CD4-positive, CD25-positive, alpha-beta regulatory T cell (primary cell): ENCODE measurements at regions not wholly inside any gene's neighbourhood (a gene's known extent, or its start where the extent isn't known, plus 50 kb on each side); places are given as distances from the start of the nearest gene placed in this dataset.
"Not testable (repeated sequence)": the region's sequence is repeated elsewhere in the genome, so short reads cannot be mapped to it uniquely, and the experiment has no call there.

ENCODE experiments used
- ATAC-seq, 2 donors: fragments of 150-1000 bp; cut with Tn5 transposase; one replicate each; pipeline ENCODE4 v1.10.0; 2021; ENCODE audit warnings: low read depth in 2 of 2, moderate number of reproducible peaks in 2 of 2, moderate library complexity in 1 of 2
- DNase-seq, 3 donors: peaks; one replicate each; pipeline versions ENCODE4 v3.0.0 to v3.0.0-alpha.2; 2012 to 2022; ENCODE audit warnings: mixed read lengths in 1 of 3
- H3K27ac ChIP-seq: one replicate; pipeline ENCODE4 v1.7.0; 2013; ENCODE audit warnings: mild to moderate bottlenecking, low read length; ENCODE audit not compliant: insufficient read depth, poor library complexity, severe bottlenecking
- H3K27me3 ChIP-seq: one replicate; pipeline ENCODE4 v1.7.0; 2013; ENCODE audit warnings: low read length; ENCODE audit not compliant: control insufficient read depth, insufficient read depth
- H3K36me3 ChIP-seq: one replicate; pipeline ENCODE4 v1.7.0; 2013; ENCODE audit warnings: mild to moderate bottlenecking, low read length, moderate library complexity; ENCODE audit not compliant: control insufficient read depth, insufficient read depth
- H3K4me1 ChIP-seq: 2 replicates; pipeline ENCODE4 v1.7.0; 2013; ENCODE audit warnings: mild to moderate bottlenecking, low read length; ENCODE audit not compliant: insufficient read depth, control insufficient read depth, poor library complexity, severe bottlenecking
- H3K4me3 ChIP-seq: one replicate; pipeline ENCODE4 v1.7.0; 2013; ENCODE audit warnings: low read depth, mild to moderate bottlenecking, low read length, moderate library complexity
- H3K9me3 ChIP-seq, 2 experiments: 1 replicate in 1 of 2; 2 replicates in 1 of 2; pipeline ENCODE4 v1.7.0; 2013; ENCODE audit warnings: low read length in 2 of 2, mild to moderate bottlenecking in 1 of 2, moderate library complexity in 1 of 2; ENCODE audit not compliant: control insufficient read depth in 2 of 2
- H3K27ac Mint-ChIP-seq, 3 donors: one replicate each; pipeline ENCODE4 v1.8.0; 2020 to 2022; ENCODE audit warnings: mild to moderate bottlenecking in 3 of 3, mixed read lengths in 3 of 3, moderate library complexity in 2 of 3
- H3K27me3 Mint-ChIP-seq: one replicate; pipeline ENCODE4 v1.8.0; 2022; ENCODE audit warnings: mild to moderate bottlenecking, mixed read lengths
- H3K36me3 Mint-ChIP-seq: one replicate; pipeline ENCODE4 v1.8.0; 2020; ENCODE audit warnings: mixed read lengths
- H3K4me1 Mint-ChIP-seq, 4 donors: one replicate each; pipeline ENCODE4 v1.8.0; 2020 to 2022; ENCODE audit warnings: mixed read lengths in 4 of 4, mild to moderate bottlenecking in 1 of 4
- H3K4me3 Mint-ChIP-seq, 4 donors: one replicate each; pipeline ENCODE4 v1.8.0; 2020 to 2022; ENCODE audit warnings: mild to moderate bottlenecking in 4 of 4, mixed read lengths in 4 of 4, moderate library complexity in 3 of 4
- H3K9me3 Mint-ChIP-seq, 7 donors: one replicate each; pipeline ENCODE4 v1.8.0; 2020 to 2022; ENCODE audit warnings: mixed read lengths in 7 of 7, mild to moderate bottlenecking in 3 of 7, moderate library complexity in 2 of 7

DNA sequence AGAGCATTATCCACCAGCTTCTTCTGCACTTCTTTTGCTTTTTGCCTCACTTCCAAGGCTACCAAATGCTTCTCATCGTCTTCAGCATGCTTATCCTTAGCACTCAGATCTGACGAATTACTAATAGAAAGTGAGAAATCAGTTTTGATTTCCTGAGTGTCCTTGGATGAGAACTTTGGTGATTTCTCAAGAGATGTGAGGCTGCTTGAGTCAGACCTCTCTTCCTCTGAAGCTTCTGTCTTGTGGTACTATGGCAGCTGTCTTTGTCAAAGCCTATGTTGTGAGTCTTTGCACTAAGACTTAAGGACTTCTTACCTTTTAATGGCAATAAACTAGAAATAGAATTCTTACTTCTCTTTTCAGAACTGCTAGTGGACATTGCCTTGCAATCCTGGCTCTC lies 169.9 kb downstream of the CPE start:
- H3K4me1 Mint-ChIP-seq, result peaks cover 0 to 9% (median 6%) of the 10 kb centered on the region in 4 donors
- Histone ChIP-seq H3K27me3 (no peaks in the 10 kb centered on the region), H3K4me3 (no peak overlapping the region), H3K9me3 (no peaks in the 10 kb centered on the region), H3K36me3 (no peaks in the 10 kb centered on the region), H3K27ac (no peak overlapping the region), H3K4me1 (no peaks in the 10 kb centered on the region)
- DNase-seq, result no peak
- no peaks in the 10 kb centered on the region for H3K27me3 Mint-ChIP-seq
- no peaks in the 10 kb centered on the region for H3K36me3 Mint-ChIP-seq
- no peak for ATAC-seq
- no peak overlapping the region for H3K4me3 Mint-ChIP-seq
- peaks cover 0 to 2% (median 0%) of the 10 kb centered on the region in 7 donors for H3K9me3 Mint-ChIP-seq
- no peak overlapping the region for H3K27ac Mint-ChIP-seq

DNA sequence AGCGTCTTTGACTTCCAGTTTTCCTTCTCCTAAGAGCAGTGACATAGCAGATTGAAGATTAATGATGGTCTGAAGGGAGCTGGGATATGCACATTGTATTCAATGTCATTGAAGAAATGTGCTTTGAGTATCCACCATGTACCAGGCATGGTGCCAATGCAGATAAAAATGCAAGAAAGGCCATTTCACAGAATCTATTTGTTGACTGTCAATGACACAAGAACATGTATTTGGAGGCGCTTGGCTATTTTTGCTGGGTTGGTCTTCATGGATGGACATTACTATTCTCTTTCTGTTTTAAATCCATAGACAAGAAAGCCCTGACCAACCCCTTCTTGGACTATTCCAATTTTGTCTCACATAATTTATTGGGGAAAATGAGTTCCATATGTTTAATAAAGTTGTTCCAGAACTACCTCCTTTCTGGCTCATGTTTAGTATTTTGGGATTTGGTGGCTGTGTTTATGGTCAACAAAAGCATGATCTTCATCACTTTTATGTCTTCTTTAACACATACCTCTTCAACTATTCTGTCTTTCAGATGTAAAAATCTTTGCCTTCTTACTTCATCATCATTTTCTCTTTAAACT lies 174.5 kb downstream of the CPE start:
- no peak overlapping the region for H3K27ac ChIP-seq
- H3K27me3 Mint-ChIP-seq, result no peaks in the 10 kb centered on the region
- H3K4me1 ChIP-seq, result no peaks in the 10 kb centered on the region
- no peak for DNase-seq
- no peaks in the 10 kb centered on the region for H3K36me3 Mint-ChIP-seq
- no peak overlapping the region for H3K4me3 Mint-ChIP-seq
- H3K4me3 ChIP-seq, result no peak overlapping the region
- no peaks in the 10 kb centered on the region for H3K4me1 Mint-ChIP-seq
- H3K27ac Mint-ChIP-seq, result no peak overlapping the region
- H3K9me3 ChIP-seq, result no peaks in the 10 kb centered on the region
- no peak for ATAC-seq
- H3K9me3 Mint-ChIP-seq, result peaks cover 0 to 3% (median 2%) of the 10 kb centered on the region in 7 donors
- H3K27me3 ChIP-seq, result no peaks in the 10 kb centered on the region
- no peaks in the 10 kb centered on the region for H3K36me3 ChIP-seq

GRCh38 chr4:165555302-165555701 lies 176.5 kb downstream of the CPE start:
- no peaks in the 10 kb centered on the region for H3K4me1 ChIP-seq
- no peaks in the 10 kb centered on the region for H3K36me3 ChIP-seq
- H3K4me3 Mint-ChIP-seq, result no peak overlapping the region
- H3K9me3 Mint-ChIP-seq, result peaks cover 0 to 7% (median 2%) of the 10 kb centered on the region in 7 donors
- H3K9me3 ChIP-seq, result no peaks in the 10 kb centered on the region
- H3K36me3 Mint-ChIP-seq, result no peaks in the 10 kb centered on the region
- no peak overlapping the region for H3K27ac Mint-ChIP-seq
- ATAC-seq (no peak), DNase-seq (no peak)
- no peak overlapping the region for H3K4me3 ChIP-seq
- no peaks in the 10 kb centered on the region for H3K4me1 Mint-ChIP-seq
- no peak overlapping the region for H3K27ac ChIP-seq
- no peaks in the 10 kb centered on the region for H3K27me3 ChIP-seq
- H3K27me3 Mint-ChIP-seq, result no peaks in the 10 kb centered on the region

DNA sequence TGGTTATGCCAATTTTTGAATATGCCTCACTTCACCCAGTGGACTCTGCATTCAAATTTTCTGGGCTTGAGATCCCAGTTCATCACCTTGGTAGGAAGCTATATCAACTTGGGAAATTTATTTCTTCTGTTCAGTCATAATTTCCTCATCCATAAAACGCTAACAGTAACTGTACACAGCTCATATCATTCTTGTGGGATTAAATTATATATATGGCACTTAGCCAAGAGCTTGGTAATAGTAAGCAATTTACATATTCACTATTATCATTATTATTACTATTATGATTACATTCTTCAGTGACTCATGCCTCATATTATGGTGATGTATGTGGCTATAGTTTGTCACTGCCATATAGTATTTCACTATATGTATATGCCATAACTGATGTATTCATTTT lies 177.6 kb downstream of the CPE start:
- Histone ChIP-seq H3K36me3 (no peaks in the 10 kb centered on the region), H3K4me1 (no peaks in the 10 kb centered on the region), H3K4me3 (no peak overlapping the region), H3K27ac (no peak overlapping the region), H3K9me3 (no peaks in the 10 kb centered on the region), H3K27me3 (no peaks in the 10 kb centered on the region)
- ATAC-seq (no peak), DNase-seq (no peak)
- Mint-ChIP-seq H3K4me3 (no peak overlapping the region), H3K4me1 (no peaks in the 10 kb centered on the region), H3K27ac (no peak overlapping the region), H3K36me3 (no peaks in the 10 kb centered on the region), H3K27me3 (no peaks in the 10 kb centered on the region), H3K9me3 (peaks cover 0 to 7% (median 3%) of the 10 kb centered on the region in 7 donors)

DNA sequence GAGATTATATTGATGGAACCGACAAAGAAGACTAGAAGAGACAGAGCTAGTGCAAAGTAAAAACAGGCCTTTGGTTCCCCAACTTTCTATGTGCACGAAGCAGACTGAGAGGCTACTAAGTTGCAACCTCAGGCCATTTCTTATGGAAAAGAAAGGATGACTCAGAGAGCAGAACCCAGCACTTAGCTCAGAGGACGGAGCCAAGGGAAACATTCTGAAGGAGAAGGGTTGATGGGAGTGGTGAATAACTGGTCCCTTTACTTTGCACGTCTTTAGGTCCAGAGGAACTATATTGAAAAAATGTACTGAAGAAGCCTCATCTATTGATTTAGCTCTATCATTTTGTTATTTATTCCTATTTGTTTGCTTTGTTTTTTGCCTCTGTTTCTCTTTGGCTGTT lies 182.1 kb downstream of the CPE start:
- H3K27ac ChIP-seq, result no peak overlapping the region
- no peak overlapping the region for H3K4me3 Mint-ChIP-seq
- ATAC-seq (no peak), DNase-seq (no peak)
- no peaks in the 10 kb centered on the region for H3K9me3 ChIP-seq
- peaks cover 6% of the 10 kb centered on the region for H3K27me3 Mint-ChIP-seq
- H3K27ac Mint-ChIP-seq, result no peak overlapping the region
- no peaks in the 10 kb centered on the region for H3K4me1 Mint-ChIP-seq
- no peaks in the 10 kb centered on the region for H3K36me3 Mint-ChIP-seq
- peaks cover 0 to 14% (median 1%) of the 10 kb centered on the region in 7 donors for H3K9me3 Mint-ChIP-seq
- no peak overlapping the region for H3K4me3 ChIP-seq
- H3K27me3 ChIP-seq, result no peaks in the 10 kb centered on the region
- H3K4me1 ChIP-seq, result no peaks in the 10 kb centered on the region
- no peaks in the 10 kb centered on the region for H3K36me3 ChIP-seq

GRCh38 chr4:165563851-165564250 lies 185.0 kb downstream of the CPE start:
- H3K9me3 Mint-ChIP-seq, result peaks cover 0 to 7% (median 4%) of the 10 kb centered on the region in 7 donors
- H3K36me3 Mint-ChIP-seq, result no peaks in the 10 kb centered on the region
- no peak overlapping the region for H3K27ac Mint-ChIP-seq
- peaks cover 10% of the 10 kb centered on the region for H3K27me3 Mint-ChIP-seq
- H3K4me3 Mint-ChIP-seq, result no peak overlapping the region
- Histone ChIP-seq H3K4me3 (no peak overlapping the region), H3K27ac (no peak overlapping the region), H3K9me3 (no peaks in the 10 kb centered on the region), H3K27me3 (no peaks in the 10 kb centered on the region), H3K4me1 (no peaks in the 10 kb centered on the region), H3K36me3 (no peaks in the 10 kb centered on the region)
- no peaks in the 10 kb centered on the region for H3K4me1 Mint-ChIP-seq
- no peak for ATAC-seq
- DNase-seq, result no peak

- peaks cover 0 to 6% (median 1%) of the 10 kb centered on the region in 7 donors for H3K9me3 Mint-ChIP-seq
- no peak for ATAC-seq
Measured at GRCh38 chr4:165569031-165569430, 190.2 kb downstream of the CPE start.

GRCh38 chr4:165571476-165571875 lies 192.7 kb downstream of the CPE start:
- not testable (repeated sequence) for H3K27me3 Mint-ChIP-seq, H3K27ac Mint-ChIP-seq, H3K27me3 ChIP-seq, H3K9me3 ChIP-seq, H3K4me3 ChIP-seq, ATAC-seq, H3K27ac ChIP-seq, DNase-seq, H3K4me3 Mint-ChIP-seq, H3K4me1 ChIP-seq, H3K36me3 Mint-ChIP-seq, H3K4me1 Mint-ChIP-seq, H3K36me3 ChIP-seq, H3K9me3 Mint-ChIP-seq

More at GRCh38 chr4:165569031-165569430, 190.2 kb downstream of the CPE start:
- Mint-ChIP-seq H3K4me3 (no peak overlapping the region), H3K27ac (no peak overlapping the region), H3K27me3 (peaks cover 10% of the 10 kb centered on the region), H3K4me1 (no peaks in the 10 kb centered on the region), H3K36me3 (no peaks in the 10 kb centered on the region)
- no peaks in the 10 kb centered on the region for H3K9me3 ChIP-seq
- no peak overlapping the region for H3K4me3 ChIP-seq
- no peaks in the 10 kb centered on the region for H3K36me3 ChIP-seq
- H3K27me3 ChIP-seq, result no peaks in the 10 kb centered on the region
- H3K27ac ChIP-seq, result no peak overlapping the region
- no peak for DNase-seq
- H3K4me1 ChIP-seq, result no peaks in the 10 kb centered on the region
